ENCODE measurements at regions not wholly inside any gene's neighbourhood (a gene's known extent, or its start where the extent isn't known, plus 50 kb on each side); places are given as distances from the start of the nearest gene placed in this dataset.

DNA sequence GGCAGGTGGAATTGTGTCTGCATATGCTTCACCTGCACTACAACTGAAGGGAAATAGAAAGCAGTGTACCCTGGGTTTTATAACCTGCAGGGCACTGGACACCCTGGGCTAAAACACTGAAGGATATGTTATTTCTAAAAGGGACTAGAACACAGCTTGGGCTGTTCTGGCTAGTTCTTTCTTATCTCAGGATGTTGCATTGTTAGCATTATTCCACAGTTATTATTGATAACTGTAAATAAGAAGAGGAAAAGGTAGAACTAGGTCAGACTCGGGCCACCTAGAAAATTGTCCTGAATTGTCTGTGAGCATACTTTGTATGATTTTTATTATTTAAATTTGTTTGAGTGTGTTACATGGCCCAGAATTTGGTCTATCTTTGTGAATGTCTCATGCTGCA is 493.9 kb upstream of the CDH9 start:
- no peak for DNase-seq (ENCODE audit: extremely low read depth in 1 of 11, low read depth in 9 of 11, low spot score in 4 of 11)

- DNase-seq (ENCODE audit: extremely low read depth in 1 of 11, low read depth in 9 of 11, low spot score in 4 of 11): no peak
These were observed 486.1 kb upstream of the CDH9 start for GRCh38 chr5:27524515-27524914.

DNA sequence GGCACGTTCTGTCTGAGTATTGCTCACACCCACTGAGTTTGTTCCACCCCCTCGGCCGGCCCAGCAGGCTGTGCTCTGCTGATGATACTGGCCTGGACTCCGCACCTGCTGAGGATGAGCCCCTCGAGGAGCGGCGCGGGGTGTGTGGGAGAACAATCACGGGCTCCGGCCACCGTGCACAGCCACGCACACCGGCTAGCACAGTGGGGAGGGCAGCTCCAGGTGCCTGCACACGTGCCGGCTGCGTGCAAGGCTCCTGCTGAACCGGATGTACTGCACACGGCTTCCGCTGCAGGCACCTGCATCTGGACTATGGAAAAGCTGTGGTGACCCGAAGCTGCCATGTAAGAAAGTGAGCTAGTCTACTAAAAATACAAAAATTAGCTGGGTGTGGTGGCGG is 485.2 kb upstream of the CDH9 start:
- DNase-seq (ENCODE audit: extremely low read depth in 1 of 11, low read depth in 9 of 11, low spot score in 4 of 11): no peak

GRCh38 chr5:27516437-27516836 is 478.1 kb upstream of the CDH9 start:
- no peak for DNase-seq (ENCODE audit: extremely low read depth in 1 of 11, low read depth in 9 of 11, low spot score in 4 of 11)

DNA sequence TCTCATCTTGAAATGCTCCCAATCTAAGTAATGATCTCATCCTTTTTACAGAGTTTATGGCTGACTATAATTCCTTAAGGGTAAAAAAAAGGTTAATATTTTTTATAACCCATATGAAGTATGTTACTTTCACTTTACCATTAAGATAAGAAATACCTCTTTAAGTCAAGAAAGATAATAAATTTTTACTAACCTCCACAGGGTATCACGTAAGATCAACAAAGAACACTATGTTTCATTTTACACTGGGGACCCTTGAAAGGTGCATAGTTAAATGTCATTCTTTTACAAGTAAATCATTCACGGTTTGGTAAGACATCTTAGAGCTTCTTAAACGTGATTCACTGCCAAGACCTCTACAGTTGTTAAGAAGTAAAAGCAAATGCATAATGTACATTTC is 472.7 kb upstream of the CDH9 start:
- DNase-seq (ENCODE audit: extremely low read depth in 1 of 11, low read depth in 9 of 11, low spot score in 4 of 11): no peak

GRCh38 chr5:27503813-27504212 is 465.4 kb upstream of the CDH9 start:
- DNase-seq (ENCODE audit: extremely low read depth in 1 of 11, low read depth in 9 of 11, low spot score in 4 of 11): no peak

DNA sequence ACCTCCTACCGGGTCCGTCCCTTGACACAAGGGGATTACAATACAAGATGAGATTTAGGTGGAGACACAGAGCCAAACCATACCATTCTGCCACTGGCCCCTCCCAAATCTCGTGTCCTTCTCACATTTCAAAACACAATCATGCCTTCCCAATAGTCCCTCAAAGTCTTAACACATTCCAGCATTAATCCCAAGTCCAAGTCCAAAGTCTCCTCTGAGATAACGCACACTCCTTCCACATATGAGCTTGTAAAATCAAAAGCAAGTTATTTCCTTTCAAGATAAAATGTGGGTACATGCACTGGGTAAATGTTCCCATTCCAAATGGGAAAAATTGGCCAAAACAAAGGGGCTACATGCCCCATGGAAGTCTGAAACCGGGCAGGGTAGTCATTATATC is 463.9 kb upstream of the CDH9 start:
- DNase-seq (ENCODE audit: extremely low read depth in 1 of 11, low read depth in 9 of 11, low spot score in 4 of 11): no peak

DNA sequence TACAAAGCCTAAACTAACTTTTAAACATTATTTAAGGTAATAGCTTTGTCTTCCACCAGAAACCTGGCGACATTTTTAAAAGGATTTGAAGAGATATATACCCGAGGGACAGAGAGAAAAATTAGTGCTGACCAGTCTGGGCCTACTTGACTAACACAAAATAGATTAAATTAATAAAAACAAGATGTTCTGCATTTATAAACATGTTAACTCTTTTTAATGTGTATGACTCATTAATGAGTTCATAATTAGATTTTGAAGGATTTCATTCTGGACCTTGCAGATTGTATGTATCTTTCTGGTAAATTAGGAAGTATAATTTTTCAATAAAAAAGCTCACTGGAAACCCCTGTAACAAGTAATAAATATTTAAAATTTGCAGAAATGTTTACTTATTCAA is 459.1 kb upstream of the CDH9 start:
- no peak for DNase-seq (ENCODE audit: extremely low read depth in 1 of 11, low read depth in 9 of 11, low spot score in 4 of 11)

- DNase-seq (ENCODE audit: extremely low read depth in 1 of 11, low read depth in 9 of 11, low spot score in 4 of 11): no peak
These were observed 456.5 kb upstream of the CDH9 start for GRCh38 chr5:27494887-27495286.

- no peak for DNase-seq (ENCODE audit: extremely low read depth in 1 of 11, low read depth in 9 of 11, low spot score in 4 of 11)
These were observed 453.5 kb upstream of the CDH9 start for GRCh38 chr5:27491746-27492439.

DNA sequence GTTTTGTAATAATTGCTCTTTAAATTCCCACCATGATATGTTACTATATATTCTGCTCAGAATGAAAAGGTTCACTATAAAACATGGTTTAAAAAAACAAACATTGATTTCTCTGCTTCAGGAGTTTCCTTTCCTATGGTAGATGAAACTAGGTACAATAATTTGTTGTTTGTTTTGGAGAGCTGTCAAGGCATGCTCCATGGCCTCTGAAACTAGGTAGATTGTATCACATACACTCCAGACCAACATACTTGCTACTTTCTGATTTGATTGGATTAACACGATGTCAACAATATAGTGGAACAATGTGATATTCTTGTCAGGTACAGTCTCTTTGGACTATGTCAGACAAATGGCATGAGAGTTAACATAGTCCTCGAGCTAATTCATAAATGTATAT is 452.7 kb upstream of the CDH9 start:
- DNase-seq (ENCODE audit: extremely low read depth in 1 of 11, low read depth in 9 of 11, low spot score in 4 of 11): no peak

- DNase-seq (ENCODE audit: extremely low read depth in 1 of 11, low read depth in 9 of 11, low spot score in 4 of 11): no peak
These were observed 451.3 kb upstream of the CDH9 start for GRCh38 chr5:27489701-27490100.

GRCh38 chr5:27482663-27483062 is 444.3 kb upstream of the CDH9 start:
- no peak for DNase-seq (ENCODE audit: extremely low read depth in 1 of 11, low read depth in 9 of 11, low spot score in 4 of 11)

GRCh38 chr5:27479859-27480258 is 441.5 kb upstream of the CDH9 start:
- DNase-seq (ENCODE audit: extremely low read depth in 1 of 11, low read depth in 9 of 11, low spot score in 4 of 11): no peak

GRCh38 chr5:27477550-27477949 is 439.2 kb upstream of the CDH9 start:
- DNase-seq (ENCODE audit: extremely low read depth in 1 of 11, low read depth in 9 of 11, low spot score in 4 of 11): no peak

DNA sequence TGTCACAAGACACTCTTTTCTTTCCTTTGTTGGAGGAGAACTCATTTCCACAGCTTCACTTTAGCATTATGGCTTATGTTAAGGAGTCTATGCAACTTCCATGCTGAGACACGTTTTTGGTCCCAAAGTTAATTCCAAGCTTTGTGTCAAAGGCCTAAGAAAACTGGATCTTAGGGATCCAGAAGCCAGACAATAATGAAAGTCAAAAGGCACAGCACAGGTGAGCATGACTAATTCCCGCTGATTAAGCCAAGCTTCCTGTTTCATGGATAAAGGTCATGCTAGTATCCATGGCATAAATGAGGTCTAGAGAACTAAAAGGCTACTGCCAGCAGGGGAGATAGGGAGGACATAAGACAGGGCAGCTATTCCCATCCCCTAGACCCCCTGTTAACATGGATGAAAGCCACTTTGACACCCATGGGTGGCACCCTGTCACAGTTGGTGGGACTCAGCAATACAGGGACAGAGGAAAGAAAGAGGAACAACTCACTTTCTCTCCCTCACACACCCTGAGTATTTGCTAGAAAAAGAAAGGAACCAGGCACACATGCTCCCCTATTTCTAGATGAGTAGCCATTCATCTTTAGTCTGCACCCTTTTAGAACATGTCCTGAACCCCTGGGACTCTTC is 438.1 kb upstream of the CDH9 start:
- DNase-seq (ENCODE audit: extremely low read depth in 1 of 11, low read depth in 9 of 11, low spot score in 4 of 11): no peak

DNA sequence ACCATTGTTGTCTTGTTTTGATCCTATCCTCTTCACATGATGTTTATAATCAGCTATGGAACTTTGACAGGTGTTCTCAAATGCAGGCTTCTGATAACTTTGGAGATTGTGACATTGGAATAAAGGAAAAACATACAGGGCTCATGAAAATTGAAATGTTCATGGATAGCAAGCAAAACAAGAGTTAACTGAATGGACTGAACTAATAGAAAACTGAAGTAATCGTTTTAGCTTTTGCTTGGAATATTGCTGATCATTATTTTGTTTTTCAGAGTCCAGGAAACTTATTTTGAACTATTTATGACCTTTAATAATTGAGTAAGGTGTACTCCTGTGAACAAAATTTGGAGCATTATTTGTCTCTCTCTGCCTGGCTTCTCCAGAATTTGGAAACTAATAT is 436.7 kb upstream of the CDH9 start:
- no peak for DNase-seq (ENCODE audit: extremely low read depth in 1 of 11, low read depth in 9 of 11, low spot score in 4 of 11)

DNA sequence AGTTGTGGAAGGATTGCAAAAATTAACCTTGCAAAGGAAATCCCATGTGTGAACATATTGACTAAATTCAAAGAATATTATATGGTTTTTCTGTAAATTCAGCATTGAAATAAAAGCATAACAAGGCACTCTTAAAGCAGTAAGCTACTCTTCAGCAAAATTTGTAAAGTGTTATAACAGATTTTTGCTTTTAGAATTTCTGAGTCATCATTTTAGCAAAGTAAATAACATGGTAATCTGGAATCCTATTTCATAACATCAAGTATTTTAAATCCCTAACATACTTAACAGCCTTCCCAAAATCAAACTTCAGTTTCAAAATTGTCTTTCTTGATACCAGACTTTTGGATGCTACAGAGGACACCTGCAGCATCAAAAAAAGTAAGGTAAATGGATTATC is 436.0 kb upstream of the CDH9 start:
- no peak for DNase-seq (ENCODE audit: extremely low read depth in 1 of 11, low read depth in 9 of 11, low spot score in 4 of 11)

DNA sequence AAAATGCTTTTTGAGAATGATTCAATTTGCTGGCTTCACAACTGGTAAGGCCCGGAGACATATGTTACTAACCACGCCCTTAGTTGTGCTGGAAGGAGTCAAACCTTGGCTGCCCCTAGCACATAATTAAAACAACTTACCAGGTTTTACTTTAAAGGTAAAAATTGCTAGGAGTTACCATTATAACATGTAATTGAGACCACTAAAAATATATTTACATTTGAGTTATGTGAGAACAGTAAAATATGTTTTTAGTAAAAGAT is 435.6 kb upstream of the CDH9 start:
- DNase-seq (ENCODE audit: extremely low read depth in 1 of 11, low read depth in 9 of 11, low spot score in 4 of 11): no peak

GRCh38 chr5:27473307-27474046 is 435.1 kb upstream of the CDH9 start:
- no peak for DNase-seq (ENCODE audit: extremely low read depth in 1 of 11, low read depth in 9 of 11, low spot score in 4 of 11)

DNA sequence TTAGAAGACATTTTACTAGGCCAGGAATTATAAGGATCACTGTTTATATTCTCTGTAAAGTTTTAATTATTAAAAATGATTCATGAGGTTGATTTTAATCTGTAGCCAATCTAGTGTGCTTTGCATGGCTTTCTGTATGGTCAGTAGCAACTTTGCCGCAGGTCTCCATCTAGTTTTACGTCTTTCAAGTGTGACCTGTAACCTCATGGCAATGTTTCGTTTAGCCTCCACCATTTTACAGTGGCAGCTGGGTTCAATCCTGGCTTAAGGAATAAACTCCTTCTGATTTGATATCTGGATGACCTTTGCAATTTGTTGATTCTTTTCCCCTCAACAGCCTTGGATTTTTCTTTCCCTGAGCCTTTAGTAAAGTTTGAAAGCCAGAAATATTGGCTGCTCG is 434.5 kb upstream of the CDH9 start:
- DNase-seq (ENCODE audit: extremely low read depth in 1 of 11, low read depth in 9 of 11, low spot score in 4 of 11): peak; percentile 31 to 79 (median 64)
